Upper lobe of left lung (tissue), 6 donors: ENCODE measurements at regions not wholly inside any gene's neighbourhood (a gene's known extent, or its start where the extent isn't known, plus 50 kb on each side); places are given as distances from the start of the nearest gene placed in this dataset.

Source experiments
- ATAC-seq, 2 donors: fragments of 200-7000 bp; cut with Tn5 transposase; one replicate each; pipeline ENCODE4 v1.9.1; 2022; ENCODE audit warnings: mild to moderate bottlenecking in 2 of 2, moderate library complexity in 2 of 2; ENCODE audit not compliant: low FRiP score in 2 of 2
- DNase-seq, 2 donors: peaks; one replicate each; pipeline ENCODE4 v3.0.0-alpha.2; 2019 to 2020
- H3K27ac ChIP-seq, 4 donors: fragments of 200-600 bp; sonication (generic); one replicate each; pipeline ENCODE4 v1.5.1; 2016 to 2019
- H3K27me3 ChIP-seq, 4 donors: fragments of 200-600 bp; sonication (generic); one replicate each; pipeline ENCODE4 v1.5.1; 2017 to 2019
- H3K36me3 ChIP-seq, 4 donors: fragments of 200-600 bp; sonication (generic); one replicate each; pipeline ENCODE4 v1.5.1; 2016 to 2019
- H3K4me1 ChIP-seq, 4 donors: fragments of 200-600 bp; sonication (generic); one replicate each; pipeline ENCODE4 v1.5.1; 2018 to 2019
- H3K4me3 ChIP-seq, 4 donors: fragments of 200-600 bp; sonication (generic); one replicate each; pipeline ENCODE4 v1.5.1; 2017 to 2019; ENCODE audit warnings: mild to moderate bottlenecking in 2 of 4, moderate library complexity in 1 of 4
- H3K9me3 ChIP-seq, 4 donors: fragments of 200-600 bp; sonication (generic); one replicate each; pipeline ENCODE4 v1.5.1; 2018 to 2019
- CTCF ChIP-seq, 6 experiments: fragments of 450-650 bp in 4 of 6; fragments of 200-600 bp in 2 of 6; sonication (generic) in 2 of 6; IDR thresholded peaks; one replicate each; pipeline ENCODE4 v1.5.1; 2016 to 2019; ENCODE audit warnings: antibody characterized with exemption in 6 of 6
- EP300 ChIP-seq, 4 donors: sonication (generic); formaldehyde crosslinking; IDR thresholded peaks; one replicate each; pipeline ENCODE4 v1.5.1; 2017; ENCODE audit warnings: antibody characterized with exemption in 4 of 4, control low read depth in 2 of 4
- POLR2A ChIP-seq, 4 donors: fragments of 450-650 bp; IDR thresholded peaks; one replicate each; pipeline ENCODE4 v1.5.1; 2016 to 2017; ENCODE audit warnings: antibody characterized with exemption in 4 of 4, mild to moderate bottlenecking in 2 of 4
- POLR2AphosphoS5 ChIP-seq, 2 donors: sonication (generic); formaldehyde crosslinking; IDR thresholded peaks; one replicate each; pipeline ENCODE4 v1.5.1; 2017; ENCODE audit warnings: antibody characterized with exemption in 2 of 2
- WGBS, 2 donors: methylation state at CpG; one replicate each; pipeline ENCODE4 v1.1.5; 2017 to 2018; 5-methylcytosine and 5-hydroxymethylcytosine counted together
- donor health status: DM: no; HTN: no; CAD: no; lungs with moderate emphysema.
- donor health status: DM: no; HTN: yes; CAD: no; lungs with severe emphysema.

- H3K36me3 ChIP-seq: no peaks in the 10 kb centered on the region
These were observed 2323.6 kb upstream of the TENM3 start for GRCh38 chr4:179919587-179919986.

GRCh38 chr4:179927473-179927872, 2315.7 kb upstream of the TENM3 start:
- H3K9me3 ChIP-seq: no peaks in the 10 kb centered on the region
- no peaks in the 10 kb centered on the region for H3K4me1 ChIP-seq
- H3K27me3 ChIP-seq: no peaks in the 10 kb centered on the region
- DNase-seq: no peak
- ATAC-seq: no peak
- H3K27ac ChIP-seq: no peak overlapping the region
- H3K36me3 ChIP-seq: no peaks in the 10 kb centered on the region
- WGBS, 2 donors: 52 to 74% methylated on average over 1 of the region's 1 CpG
- no peak overlapping the region for H3K4me3 ChIP-seq
- TF ChIP-seq POLR2A (IDR thresholded peaks at IDR 0.05): no peak
- no peak for TF ChIP-seq CTCF (IDR thresholded peaks at IDR 0.05)
- TF ChIP-seq EP300 (IDR thresholded peaks at IDR 0.05): no peak
- TF ChIP-seq POLR2AphosphoS5 (IDR thresholded peaks at IDR 0.05): no peak

More at GRCh38 chr4:179919587-179919986, 2323.6 kb upstream of the TENM3 start:
- H3K27me3 ChIP-seq: no peaks in the 10 kb centered on the region
- H3K27ac ChIP-seq: no peak overlapping the region
- DNase-seq (no peak), ATAC-seq (no peak)
- H3K4me1 ChIP-seq: no peaks in the 10 kb centered on the region
- H3K4me3 ChIP-seq: no peak overlapping the region
- no peak for TF ChIP-seq EP300 (IDR thresholded peaks at IDR 0.05)
- no peak for TF ChIP-seq POLR2A (IDR thresholded peaks at IDR 0.05)
- no peak for TF ChIP-seq CTCF (IDR thresholded peaks at IDR 0.05)
- no peak for TF ChIP-seq POLR2AphosphoS5 (IDR thresholded peaks at IDR 0.05)
- H3K9me3 ChIP-seq: no peaks in the 10 kb centered on the region

- TF ChIP-seq POLR2A (IDR thresholded peaks at IDR 0.05): no peak
- TF ChIP-seq CTCF (IDR thresholded peaks at IDR 0.05): no peak
- TF ChIP-seq EP300 (IDR thresholded peaks at IDR 0.05): no peak
- no peak for TF ChIP-seq POLR2AphosphoS5 (IDR thresholded peaks at IDR 0.05)
- Histone ChIP-seq H3K4me1 (no peaks in the 10 kb centered on the region), H3K4me3 (no peak overlapping the region), H3K9me3 (no peaks in the 10 kb centered on the region), H3K36me3 (no peaks in the 10 kb centered on the region), H3K27me3 (no peaks in the 10 kb centered on the region), H3K27ac (no peak overlapping the region)
- ATAC-seq (no peak), DNase-seq (no peak)
These were observed 2301.3 kb upstream of the TENM3 start for GRCh38 chr4:179941911-179942310.

GRCh38 chr4:179976777-179977176, 2266.4 kb upstream of the TENM3 start:
- ATAC-seq (no peak), DNase-seq (no peak)
- no peaks in the 10 kb centered on the region for H3K36me3 ChIP-seq
- H3K27ac ChIP-seq: no peak overlapping the region
- no peaks in the 10 kb centered on the region for H3K27me3 ChIP-seq
- H3K9me3 ChIP-seq: no peaks in the 10 kb centered on the region
- WGBS, 2 donors: 79% methylated on average over 7 of the region's 7 CpGs
- H3K4me1 ChIP-seq: no peaks in the 10 kb centered on the region
- no peak overlapping the region for H3K4me3 ChIP-seq
- no peak for TF ChIP-seq EP300 (IDR thresholded peaks at IDR 0.05)
- no peak for TF ChIP-seq POLR2A (IDR thresholded peaks at IDR 0.05)

- no peaks in the 10 kb centered on the region for H3K36me3 ChIP-seq
- DNase-seq (no peak), ATAC-seq (no peak)
- no peaks in the 10 kb centered on the region for H3K4me1 ChIP-seq
- no peak overlapping the region for H3K27ac ChIP-seq
- TF ChIP-seq POLR2AphosphoS5 (IDR thresholded peaks at IDR 0.05) (no peak), EP300 (IDR thresholded peaks at IDR 0.05) (no peak), CTCF (IDR thresholded peaks at IDR 0.05) (no peak), POLR2A (IDR thresholded peaks at IDR 0.05) (no peak)
- H3K4me3 ChIP-seq: no peak overlapping the region
- H3K27me3 ChIP-seq: no peaks in the 10 kb centered on the region
- H3K9me3 ChIP-seq: no peaks in the 10 kb centered on the region
These were observed 2265.8 kb upstream of the TENM3 start for GRCh38 chr4:179977378-179977777.
